ENCODE measurements at regions not wholly inside any gene's neighbourhood (a gene's known extent, or its start where the extent isn't known, plus 50 kb on each side); places are given as distances from the start of the nearest gene placed in this dataset.

- DNase-seq (ENCODE audit: extremely low read depth, low read depth), result no peak
These were observed 78.4 kb upstream of the MED9 start for GRCh38 chr17:17398188-17398942.

DNA sequence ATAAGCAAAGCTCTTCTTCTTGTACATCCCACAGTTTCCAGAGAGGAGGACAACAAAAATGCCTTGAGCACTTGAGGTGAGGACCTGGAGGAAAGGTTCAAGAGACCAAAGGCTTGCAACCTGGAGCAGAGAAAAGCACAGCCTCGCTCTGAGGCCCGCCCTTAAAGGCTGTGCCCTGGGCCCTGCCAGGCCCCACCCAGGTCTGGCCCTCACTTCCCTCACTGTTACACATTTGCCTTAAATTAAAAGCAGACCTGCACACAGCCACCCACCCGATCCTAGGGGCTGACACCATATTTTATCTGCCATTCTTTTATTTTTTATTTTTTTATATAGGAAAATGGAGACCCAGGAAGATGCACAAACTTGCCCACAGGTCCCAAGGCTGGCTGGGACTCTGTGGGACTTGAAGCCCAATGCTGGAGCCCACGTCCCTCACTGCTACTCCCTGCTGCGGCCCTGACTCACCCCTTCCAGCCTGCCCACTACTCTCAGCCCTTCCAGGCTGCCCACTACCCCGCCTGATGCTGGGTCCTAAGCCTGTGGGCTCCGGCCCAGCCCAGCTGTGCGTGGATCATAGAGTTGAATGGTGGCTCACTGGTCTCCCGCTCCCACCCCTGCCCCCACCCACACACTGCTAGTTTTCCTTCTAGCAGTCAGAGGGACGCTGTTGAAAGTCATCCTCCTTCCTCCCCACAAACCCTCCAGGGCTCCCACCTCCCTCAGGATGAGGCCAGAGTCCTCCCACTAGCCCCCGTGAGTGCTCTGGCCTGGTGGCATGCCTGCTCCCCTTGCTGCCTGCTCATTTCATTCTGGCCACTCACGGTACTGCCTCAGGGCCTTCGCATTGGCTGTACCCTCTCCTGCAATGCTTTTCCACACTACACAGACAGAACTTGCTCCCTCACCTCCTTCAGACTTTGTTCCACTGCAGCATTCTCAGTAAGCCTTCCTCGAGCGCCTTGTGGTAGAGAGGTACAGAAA lies 77.6 kb upstream of the MED9 start:
- no peak for DNase-seq (ENCODE audit: extremely low read depth, low read depth)

- no peak for DNase-seq (ENCODE audit: extremely low read depth, low read depth)
These were observed 76.7 kb upstream of the MED9 start for GRCh38 chr17:17400070-17400469.

GRCh38 chr17:17400566-17401184 lies 76.1 kb upstream of the MED9 start:
- DNase-seq (ENCODE audit: extremely low read depth, low read depth), result no peak

- no peak for DNase-seq (ENCODE audit: extremely low read depth, low read depth)
These were observed 75.5 kb upstream of the MED9 start for GRCh38 chr17:17401271-17401781.

GRCh38 chr17:17402558-17402957 lies 74.2 kb upstream of the MED9 start:
- DNase-seq (ENCODE audit: extremely low read depth, low read depth), result no peak

GRCh38 chr17:17403065-17403464 lies 73.7 kb upstream of the MED9 start:
- no peak for DNase-seq (ENCODE audit: extremely low read depth, low read depth)

DNA sequence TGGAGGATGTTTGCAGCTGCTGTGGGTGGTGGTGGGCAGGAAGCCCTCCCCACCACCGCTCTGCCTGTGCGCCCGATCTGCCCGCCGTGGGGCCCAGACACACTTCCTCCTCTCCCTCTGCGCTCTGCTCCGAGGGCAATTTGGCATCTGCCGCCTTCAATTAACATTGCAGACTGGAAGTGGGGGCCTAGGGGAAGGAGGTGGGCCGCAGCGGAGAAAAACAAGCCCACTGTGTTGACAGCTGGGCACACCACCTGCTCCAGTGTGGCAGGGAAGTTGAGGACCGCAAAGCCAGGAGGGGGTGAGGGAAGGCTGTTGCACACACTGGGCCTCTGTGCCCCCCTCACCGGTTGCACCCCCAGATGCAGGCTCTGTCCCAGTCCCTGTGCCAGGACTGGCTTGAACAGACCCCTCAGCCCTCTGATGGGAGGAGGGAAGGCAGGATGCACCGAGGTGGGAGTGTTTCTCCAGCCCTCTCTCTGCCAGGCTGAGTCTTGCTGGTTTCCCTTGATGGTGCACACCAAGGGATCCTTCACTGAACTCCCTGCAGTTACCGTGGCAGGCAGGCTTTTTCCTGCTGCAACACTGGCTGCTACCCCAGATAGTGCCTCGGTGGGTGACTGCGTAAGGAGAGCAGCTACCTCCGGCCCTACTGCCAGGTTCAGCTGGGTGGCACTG lies 72.8 kb upstream of the MED9 start:
- no peak for DNase-seq (ENCODE audit: extremely low read depth, low read depth)

- no peak for DNase-seq (ENCODE audit: extremely low read depth, low read depth)
These were observed 71.1 kb upstream of the MED9 start for GRCh38 chr17:17405673-17406072.

DNA sequence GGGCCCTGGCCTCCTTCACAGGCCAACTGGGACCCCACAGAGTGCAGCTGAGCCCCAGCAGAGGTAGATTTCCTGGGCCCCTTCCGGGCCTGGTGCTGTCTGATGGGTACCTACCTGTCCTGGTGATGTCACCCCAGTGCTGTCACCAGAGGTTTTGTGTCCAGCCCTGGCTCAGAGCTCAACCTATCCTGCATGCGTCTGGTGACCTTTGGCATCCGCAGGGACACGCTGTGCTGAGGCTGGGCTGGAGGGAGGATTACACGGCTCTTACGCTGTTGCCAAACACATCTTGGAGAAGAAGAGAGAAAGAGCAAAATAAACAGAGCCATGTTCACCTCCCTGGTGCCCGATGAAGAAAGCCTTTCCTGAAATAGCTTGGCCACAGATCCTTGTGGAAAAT lies 70.6 kb upstream of the MED9 start:
- DNase-seq (ENCODE audit: extremely low read depth, low read depth), result no peak

DNA sequence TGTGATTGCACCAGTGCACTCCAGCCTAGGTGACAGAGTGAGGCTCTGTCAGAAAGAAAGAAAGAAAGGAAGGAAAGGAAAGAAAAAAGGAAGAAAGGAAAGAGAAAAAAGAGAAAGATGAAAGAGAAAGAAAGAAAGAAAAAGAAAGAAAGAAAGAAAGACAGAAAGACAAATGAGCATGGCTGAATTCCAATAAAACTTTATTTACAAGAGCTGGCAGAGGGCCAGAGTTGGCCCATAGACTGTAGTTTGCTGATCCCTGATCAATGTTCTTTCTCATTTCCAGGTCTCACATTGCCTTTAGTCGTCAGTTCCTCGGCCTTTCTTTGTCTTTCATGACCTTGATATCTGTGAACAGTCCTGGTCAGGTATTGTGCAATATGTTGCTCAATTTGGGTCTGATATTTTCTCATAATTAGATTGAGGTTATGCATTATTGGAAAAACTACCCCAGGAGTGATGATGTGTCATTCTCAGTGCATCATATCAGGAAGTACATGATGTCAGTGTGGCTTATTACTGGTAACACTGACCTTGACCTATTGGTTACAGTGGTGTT lies 68.5 kb upstream of the MED9 start:
- DNase-seq (ENCODE audit: extremely low read depth, low read depth), result no peak

GRCh38 chr17:17410357-17410756 lies 66.4 kb upstream of the MED9 start:
- no peak for DNase-seq (ENCODE audit: extremely low read depth, low read depth)

GRCh38 chr17:17411692-17412091 lies 65.1 kb upstream of the MED9 start:
- no peak for DNase-seq (ENCODE audit: extremely low read depth, low read depth)

GRCh38 chr17:17412326-17412725 lies 64.5 kb upstream of the MED9 start:
- DNase-seq (ENCODE audit: extremely low read depth, low read depth), result no peak

GRCh38 chr17:17413215-17413792 lies 63.5 kb upstream of the MED9 start:
- DNase-seq (ENCODE audit: extremely low read depth, low read depth), result no peak

DNA sequence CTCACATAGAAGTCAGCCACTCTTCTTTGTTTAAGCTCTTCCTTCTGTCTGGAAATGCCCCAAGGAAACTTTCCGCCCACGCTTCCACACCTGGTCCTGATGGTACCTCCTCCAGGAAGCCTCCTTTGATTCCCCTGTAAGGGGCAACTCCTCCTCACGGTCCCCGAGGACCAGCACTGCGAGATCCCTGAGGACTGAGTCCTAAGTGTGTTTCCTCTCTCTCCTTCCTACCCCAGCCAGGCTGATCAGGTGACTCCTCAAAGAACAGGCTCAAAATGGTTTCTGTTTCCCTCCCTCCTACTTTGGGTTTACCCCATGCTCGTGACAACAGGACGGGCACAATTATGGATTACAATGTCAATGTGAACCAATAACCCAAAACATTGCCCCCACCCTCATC lies 63.0 kb upstream of the MED9 start:
- no peak for DNase-seq (ENCODE audit: extremely low read depth, low read depth)

GRCh38 chr17:17414341-17414805 lies 62.4 kb upstream of the MED9 start:
- no peak for DNase-seq (ENCODE audit: extremely low read depth, low read depth)

DNA sequence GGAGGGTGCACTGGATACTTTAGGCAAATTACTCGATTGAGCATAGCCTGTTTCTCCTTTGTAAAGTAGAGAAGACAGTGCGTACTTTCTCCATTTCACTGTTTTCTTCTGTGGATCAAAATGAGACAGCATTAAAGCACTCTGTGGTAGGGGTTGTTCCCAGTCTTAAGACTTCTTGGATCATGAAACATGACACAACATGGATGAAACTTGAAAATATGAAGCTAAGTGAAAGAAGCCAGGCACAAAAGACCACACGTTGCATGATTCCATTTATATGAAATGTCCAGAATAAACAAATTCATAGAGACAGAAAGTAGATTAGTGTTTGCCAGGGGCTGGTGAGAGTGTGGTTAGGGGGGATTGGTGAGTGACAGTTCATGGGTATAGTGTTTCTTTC lies 61.8 kb upstream of the MED9 start:
- no peak for DNase-seq (ENCODE audit: extremely low read depth, low read depth)

GRCh38 chr17:17416007-17416399 lies 60.8 kb upstream of the MED9 start:
- DNase-seq (ENCODE audit: extremely low read depth, low read depth), result peak; percentile 82
